ENCODE measurements at regions not wholly inside any gene's neighbourhood (a gene's known extent, or its start where the extent isn't known, plus 50 kb on each side); places are given as distances from the start of the nearest gene placed in this dataset.

DNA sequence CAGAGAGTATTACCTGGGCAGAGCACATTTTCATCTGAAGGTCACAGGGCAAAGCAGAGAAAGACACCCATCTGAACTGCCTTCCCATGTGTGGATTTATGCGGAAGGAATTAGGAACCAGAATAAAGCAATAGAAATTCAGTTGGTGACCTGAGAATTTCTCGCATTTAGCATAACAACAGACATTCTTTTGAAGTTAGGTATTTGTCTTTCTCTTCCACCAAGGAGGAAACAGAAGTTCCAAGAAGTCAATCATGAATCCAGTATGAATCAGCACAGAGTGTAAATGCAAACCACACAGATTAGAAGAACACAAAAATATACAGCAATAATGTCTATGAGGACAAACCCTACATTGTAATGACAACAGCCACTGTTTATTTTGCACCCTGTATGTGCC, 515.2 kb upstream of the BRINP1 start:
- TF ChIP-seq, protein P1, sequence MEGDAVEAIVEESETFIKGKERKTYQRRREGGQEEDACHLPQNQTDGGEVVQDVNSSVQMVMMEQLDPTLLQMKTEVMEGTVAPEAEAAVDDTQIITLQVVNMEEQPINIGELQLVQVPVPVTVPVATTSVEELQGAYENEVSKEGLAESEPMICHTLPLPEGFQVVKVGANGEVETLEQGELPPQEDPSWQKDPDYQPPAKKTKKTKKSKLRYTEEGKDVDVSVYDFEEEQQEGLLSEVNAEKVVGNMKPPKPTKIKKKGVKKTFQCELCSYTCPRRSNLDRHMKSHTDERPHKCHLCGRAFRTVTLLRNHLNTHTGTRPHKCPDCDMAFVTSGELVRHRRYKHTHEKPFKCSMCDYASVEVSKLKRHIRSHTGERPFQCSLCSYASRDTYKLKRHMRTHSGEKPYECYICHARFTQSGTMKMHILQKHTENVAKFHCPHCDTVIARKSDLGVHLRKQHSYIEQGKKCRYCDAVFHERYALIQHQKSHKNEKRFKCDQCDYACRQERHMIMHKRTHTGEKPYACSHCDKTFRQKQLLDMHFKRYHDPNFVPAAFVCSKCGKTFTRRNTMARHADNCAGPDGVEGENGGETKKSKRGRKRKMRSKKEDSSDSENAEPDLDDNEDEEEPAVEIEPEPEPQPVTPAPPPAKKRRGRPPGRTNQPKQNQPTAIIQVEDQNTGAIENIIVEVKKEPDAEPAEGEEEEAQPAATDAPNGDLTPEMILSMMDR (IDR thresholded peaks at IDR 0.05 in 2 of 3, conservative IDR thresholded peaks at IDR 0.05 in 1 of 3; ENCODE audit: borderline replicate concordance in 1 of 3, insufficient read depth in 1 of 3, low read depth in 2 of 3, low read length in 2 of 3) = no peak
- TF ChIP-seq POLR2A (IDR thresholded peaks at IDR 0.05; ENCODE audit: borderline replicate concordance, extremely low read depth, insufficient read depth, insufficient read length) (no peak), POLR2AphosphoS5 (IDR thresholded peaks at IDR 0.05; ENCODE audit: low read depth, low read length) (no peak), EZH2 (IDR thresholded peaks at IDR 0.05) (no peak), ZNF274 (IDR thresholded peaks at IDR 0.05; ENCODE audit: low read depth, low read length) (no peak), TCF7L2 (IDR thresholded peaks at IDR 0.05; ENCODE audit: borderline replicate concordance, extremely low read depth, insufficient read depth, insufficient read length) (no peak), CBX3 (IDR thresholded peaks at IDR 0.05; ENCODE audit: low read depth) (no peak), YY1 (IDR thresholded peaks at IDR 0.05; ENCODE audit: extremely low read depth, insufficient replicate concordance, low read depth, low read length) (no peak), SP1 (IDR thresholded peaks at IDR 0.05; ENCODE audit: low read depth) (no peak)
- TF ChIP-seq, protein P2, sequence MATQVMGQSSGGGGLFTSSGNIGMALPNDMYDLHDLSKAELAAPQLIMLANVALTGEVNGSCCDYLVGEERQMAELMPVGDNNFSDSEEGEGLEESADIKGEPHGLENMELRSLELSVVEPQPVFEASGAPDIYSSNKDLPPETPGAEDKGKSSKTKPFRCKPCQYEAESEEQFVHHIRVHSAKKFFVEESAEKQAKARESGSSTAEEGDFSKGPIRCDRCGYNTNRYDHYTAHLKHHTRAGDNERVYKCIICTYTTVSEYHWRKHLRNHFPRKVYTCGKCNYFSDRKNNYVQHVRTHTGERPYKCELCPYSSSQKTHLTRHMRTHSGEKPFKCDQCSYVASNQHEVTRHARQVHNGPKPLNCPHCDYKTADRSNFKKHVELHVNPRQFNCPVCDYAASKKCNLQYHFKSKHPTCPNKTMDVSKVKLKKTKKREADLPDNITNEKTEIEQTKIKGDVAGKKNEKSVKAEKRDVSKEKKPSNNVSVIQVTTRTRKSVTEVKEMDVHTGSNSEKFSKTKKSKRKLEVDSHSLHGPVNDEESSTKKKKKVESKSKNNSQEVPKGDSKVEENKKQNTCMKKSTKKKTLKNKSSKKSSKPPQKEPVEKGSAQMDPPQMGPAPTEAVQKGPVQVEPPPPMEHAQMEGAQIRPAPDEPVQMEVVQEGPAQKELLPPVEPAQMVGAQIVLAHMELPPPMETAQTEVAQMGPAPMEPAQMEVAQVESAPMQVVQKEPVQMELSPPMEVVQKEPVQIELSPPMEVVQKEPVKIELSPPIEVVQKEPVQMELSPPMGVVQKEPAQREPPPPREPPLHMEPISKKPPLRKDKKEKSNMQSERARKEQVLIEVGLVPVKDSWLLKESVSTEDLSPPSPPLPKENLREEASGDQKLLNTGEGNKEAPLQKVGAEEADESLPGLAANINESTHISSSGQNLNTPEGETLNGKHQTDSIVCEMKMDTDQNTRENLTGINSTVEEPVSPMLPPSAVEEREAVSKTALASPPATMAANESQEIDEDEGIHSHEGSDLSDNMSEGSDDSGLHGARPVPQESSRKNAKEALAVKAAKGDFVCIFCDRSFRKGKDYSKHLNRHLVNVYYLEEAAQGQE (IDR thresholded peaks at IDR 0.05; ENCODE audit: low read depth) = no peak
- TF ChIP-seq, protein P3, sequence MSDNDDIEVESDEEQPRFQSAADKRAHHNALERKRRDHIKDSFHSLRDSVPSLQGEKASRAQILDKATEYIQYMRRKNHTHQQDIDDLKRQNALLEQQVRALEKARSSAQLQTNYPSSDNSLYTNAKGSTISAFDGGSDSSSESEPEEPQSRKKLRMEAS (IDR thresholded peaks at IDR 0.05) = no peak

Measured in HCT116 (cell line).